Colonic mucosa (tissue), 4 donors: ENCODE measurements at regions not wholly inside any gene's neighbourhood (a gene's known extent, or its start where the extent isn't known, plus 50 kb on each side); places are given as distances from the start of the nearest gene placed in this dataset.

ENCODE experiments used
- DNase-seq: peaks from one replicate; pipeline ENCODE4 v3.0.0-alpha.2; 2020
- H3K27ac ChIP-seq: fragments of 200-600 bp; one replicate; pipeline ENCODE4 v1.8.0; 2021
- H3K27me3 ChIP-seq: fragments of 200-600 bp; one replicate; pipeline ENCODE4 v1.8.0; 2021
- H3K36me3 ChIP-seq: fragments of 200-600 bp; one replicate; pipeline ENCODE4 v1.8.0; 2021
- H3K4me1 ChIP-seq: fragments of 200-600 bp; one replicate; pipeline ENCODE4 v1.8.0; 2021; ENCODE audit warnings: mild to moderate bottlenecking
- H3K4me3 ChIP-seq: fragments of 200-600 bp; one replicate; pipeline ENCODE4 v1.8.0; 2021
- H3K9ac ChIP-seq, 2 donors: one replicate each; pipeline ENCODE4 v1.7.0; 2013; ENCODE audit warnings: control low read depth in 2 of 2, low read depth in 2 of 2, low read length in 2 of 2
- H3K9me3 ChIP-seq: fragments of 200-600 bp; one replicate; pipeline ENCODE4 v1.8.0; 2021
- CTCF ChIP-seq: fragments of 200-600 bp; IDR thresholded peaks from one replicate; pipeline ENCODE4 v1.8.0; 2022; ENCODE audit warnings: antibody characterized with exemption, mild to moderate bottlenecking
- intact Hi-C: fragments of 100-400 bp; cut with DNase I; formaldehyde crosslinking; loops from one replicate; pipeline ENCODE4 v1.14.1; 2022
- donor health status: healthy.
- donor health status: DM: no; HTN: no; CAD: no.
- donor health status: DM: no; HTN: no; CAD: no.

- intact Hi-C loops, result no loop called here
Measured at GRCh38 chr5:71946343-71947030, 160.8 kb upstream of the MAP1B start.

GRCh38 chr5:71948206-71948605 is 159.1 kb upstream of the MAP1B start:
- Histone ChIP-seq H3K9ac (no peak overlapping the region), H3K4me3 (no peak overlapping the region), H3K36me3 (no peaks in the 10 kb centered on the region), H3K9me3 (no peaks in the 10 kb centered on the region), H3K27ac (no peak overlapping the region), H3K27me3 (no peaks in the 10 kb centered on the region), H3K4me1 (no peaks in the 10 kb centered on the region)
- intact Hi-C loops, result no loop called here
- no peak for TF ChIP-seq CTCF
- no peak for DNase-seq

More at GRCh38 chr5:71946343-71947030, 160.8 kb upstream of the MAP1B start:
- TF ChIP-seq CTCF, result no peak
- H3K27me3 ChIP-seq, result no peaks in the 10 kb centered on the region
- no peaks in the 10 kb centered on the region for H3K4me1 ChIP-seq
- H3K4me3 ChIP-seq, result no peak overlapping the region
- no peaks in the 10 kb centered on the region for H3K36me3 ChIP-seq
- no peak overlapping the region for H3K27ac ChIP-seq
- DNase-seq, result no peak
- no peaks in the 10 kb centered on the region for H3K9me3 ChIP-seq
- no peak overlapping the region for H3K9ac ChIP-seq

- no peak overlapping the region for H3K27ac ChIP-seq
- no peak overlapping the region for H3K4me3 ChIP-seq
- DNase-seq, result no peak
- H3K9me3 ChIP-seq, result no peaks in the 10 kb centered on the region
- no peak for TF ChIP-seq CTCF
- H3K36me3 ChIP-seq, result no peaks in the 10 kb centered on the region
- no peaks in the 10 kb centered on the region for H3K27me3 ChIP-seq
- intact Hi-C loops, result no loop called here
- no peak overlapping the region for H3K9ac ChIP-seq
- no peaks in the 10 kb centered on the region for H3K4me1 ChIP-seq
Measured at GRCh38 chr5:71949772-71950171, 157.5 kb upstream of the MAP1B start.

- H3K4me3 ChIP-seq, result no peak overlapping the region
- TF ChIP-seq CTCF, result no peak
- no peak for DNase-seq
Measured at GRCh38 chr5:71953866-71954265, 153.4 kb upstream of the MAP1B start.

GRCh38 chr5:71954329-71954728 is 152.9 kb upstream of the MAP1B start:
- DNase-seq, result no peak
- H3K4me3 ChIP-seq, result no peak overlapping the region
- no peak for TF ChIP-seq CTCF
- H3K27ac ChIP-seq, result no peak overlapping the region
- no peaks in the 10 kb centered on the region for H3K4me1 ChIP-seq
- no peaks in the 10 kb centered on the region for H3K27me3 ChIP-seq
- no peaks in the 10 kb centered on the region for H3K9me3 ChIP-seq
- H3K9ac ChIP-seq, result no peak overlapping the region
- H3K36me3 ChIP-seq, result no peaks in the 10 kb centered on the region
- intact Hi-C loops, result no loop called here

More at GRCh38 chr5:71953866-71954265, 153.4 kb upstream of the MAP1B start:
- H3K4me1 ChIP-seq, result no peaks in the 10 kb centered on the region
- H3K36me3 ChIP-seq, result no peaks in the 10 kb centered on the region
- intact Hi-C loops, result no loop called here
- H3K27ac ChIP-seq, result no peak overlapping the region
- no peaks in the 10 kb centered on the region for H3K9me3 ChIP-seq
- no peak overlapping the region for H3K9ac ChIP-seq
- no peaks in the 10 kb centered on the region for H3K27me3 ChIP-seq
